ENCODE measurements at regions not wholly inside any gene's neighbourhood (a gene's known extent, or its start where the extent isn't known, plus 50 kb on each side); places are given as distances from the start of the nearest gene placed in this dataset.

- no peak overlapping the region for H3K4me3 ChIP-seq (ENCODE audit: low read depth, low read length)
- TF ChIP-seq CTCF (IDR thresholded peaks at IDR 0.05; ENCODE audit: control insufficient read depth, extremely low read depth, insufficient read depth) = no peak
- DNase-seq (ENCODE audit: low read depth) = peak; percentile 35
Measured at GRCh38 chr2:16817305-16818202, 151.9 kb upstream of the CYRIA start.

GRCh38 chr2:16816522-16816921 is 150.9 kb upstream of the CYRIA start:
- DNase-seq (ENCODE audit: low read depth) = no peak
- TF ChIP-seq CTCF (IDR thresholded peaks at IDR 0.05; ENCODE audit: control insufficient read depth, extremely low read depth, insufficient read depth) = no peak
- no peak overlapping the region for H3K4me3 ChIP-seq (ENCODE audit: low read depth, low read length)

GRCh38 chr2:16816016-16816415 is 150.4 kb upstream of the CYRIA start:
- no peak for TF ChIP-seq CTCF (IDR thresholded peaks at IDR 0.05; ENCODE audit: control insufficient read depth, extremely low read depth, insufficient read depth)
- no peak for DNase-seq (ENCODE audit: low read depth)

GRCh38 chr2:16813593-16813992 is 148.0 kb upstream of the CYRIA start:
- DNase-seq (ENCODE audit: low read depth) = no peak
- TF ChIP-seq CTCF (IDR thresholded peaks at IDR 0.05; ENCODE audit: control insufficient read depth, extremely low read depth, insufficient read depth) = no peak

More at GRCh38 chr2:16816016-16816415, 150.4 kb upstream of the CYRIA start:
- no peak overlapping the region for H3K4me3 ChIP-seq (ENCODE audit: low read depth, low read length)

GRCh38 chr2:16798472-16798871 is 132.8 kb upstream of the CYRIA start:
- no peak overlapping the region for H3K4me3 ChIP-seq (ENCODE audit: low read depth, low read length)
- no peak for DNase-seq (ENCODE audit: low read depth)
- TF ChIP-seq CTCF (IDR thresholded peaks at IDR 0.05; ENCODE audit: control insufficient read depth, extremely low read depth, insufficient read depth) = no peak; the same call in 1 of the 2 replicates

More at GRCh38 chr2:16813593-16813992, 148.0 kb upstream of the CYRIA start:
- no peak overlapping the region for H3K4me3 ChIP-seq (ENCODE audit: low read depth, low read length)

GRCh38 chr2:16791496-16791895 is 125.9 kb upstream of the CYRIA start:
- H3K4me3 ChIP-seq (ENCODE audit: low read depth, low read length) = no peak overlapping the region
- no peak for TF ChIP-seq CTCF (IDR thresholded peaks at IDR 0.05; ENCODE audit: control insufficient read depth, extremely low read depth, insufficient read depth)
- no peak for DNase-seq (ENCODE audit: low read depth)

All from LNCaP clone FGC (cell line).